Neural crest cell (in vitro differentiated cells): ENCODE measurements at regions not wholly inside any gene's neighbourhood (a gene's known extent, or its start where the extent isn't known, plus 50 kb on each side); places are given as distances from the start of the nearest gene placed in this dataset.

Experiments
- DNase-seq: peaks from one replicate; pipeline ENCODE4 v3.0.0; 2021; ENCODE audit warnings: low read depth, mixed read lengths, low spot score
- H3K27ac Mint-ChIP-seq: one replicate; pipeline ENCODE4 v1.8.0; 2021; ENCODE audit warnings: mild to moderate bottlenecking, mixed read lengths; ENCODE audit not compliant: unreplicated experiment
- H3K27me3 Mint-ChIP-seq: 2 replicates; pipeline ENCODE4 v1.8.0; 2021; ENCODE audit warnings: low read depth, mild to moderate bottlenecking, mixed read lengths
- H3K36me3 Mint-ChIP-seq: 2 replicates; pipeline ENCODE4 v1.8.0; 2021; ENCODE audit warnings: low read depth, mild to moderate bottlenecking, mixed read lengths
- H3K4me1 Mint-ChIP-seq: 2 replicates; pipeline ENCODE4 v1.8.0; 2021; ENCODE audit warnings: mixed read lengths
- H3K4me3 Mint-ChIP-seq: one replicate; pipeline ENCODE4 v1.8.0; 2021; ENCODE audit warnings: mild to moderate bottlenecking, mixed read lengths
- H3K9me3 Mint-ChIP-seq: 2 replicates; pipeline ENCODE4 v1.8.0; 2021; ENCODE audit warnings: mixed read lengths
- TF ChIP-seq, protein P1 (sequence below): fragments of 200-600 bp; sonication (generic); conservative IDR thresholded peaks from 2 replicates; pipeline ENCODE4 v1.5.0; 2021; ENCODE audit warnings: antibody characterized with exemption, mild to moderate bottlenecking

- H3K4me1 Mint-ChIP-seq = peaks cover 33% of the 10 kb centered on the region
- no peaks in the 10 kb centered on the region for H3K27me3 Mint-ChIP-seq
- H3K36me3 Mint-ChIP-seq = no peaks in the 10 kb centered on the region
- TF ChIP-seq, protein P1, sequence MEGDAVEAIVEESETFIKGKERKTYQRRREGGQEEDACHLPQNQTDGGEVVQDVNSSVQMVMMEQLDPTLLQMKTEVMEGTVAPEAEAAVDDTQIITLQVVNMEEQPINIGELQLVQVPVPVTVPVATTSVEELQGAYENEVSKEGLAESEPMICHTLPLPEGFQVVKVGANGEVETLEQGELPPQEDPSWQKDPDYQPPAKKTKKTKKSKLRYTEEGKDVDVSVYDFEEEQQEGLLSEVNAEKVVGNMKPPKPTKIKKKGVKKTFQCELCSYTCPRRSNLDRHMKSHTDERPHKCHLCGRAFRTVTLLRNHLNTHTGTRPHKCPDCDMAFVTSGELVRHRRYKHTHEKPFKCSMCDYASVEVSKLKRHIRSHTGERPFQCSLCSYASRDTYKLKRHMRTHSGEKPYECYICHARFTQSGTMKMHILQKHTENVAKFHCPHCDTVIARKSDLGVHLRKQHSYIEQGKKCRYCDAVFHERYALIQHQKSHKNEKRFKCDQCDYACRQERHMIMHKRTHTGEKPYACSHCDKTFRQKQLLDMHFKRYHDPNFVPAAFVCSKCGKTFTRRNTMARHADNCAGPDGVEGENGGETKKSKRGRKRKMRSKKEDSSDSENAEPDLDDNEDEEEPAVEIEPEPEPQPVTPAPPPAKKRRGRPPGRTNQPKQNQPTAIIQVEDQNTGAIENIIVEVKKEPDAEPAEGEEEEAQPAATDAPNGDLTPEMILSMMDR = no peak
- H3K4me3 Mint-ChIP-seq = no peak overlapping the region
- H3K27ac Mint-ChIP-seq = no peak overlapping the region
- H3K9me3 Mint-ChIP-seq = no peaks in the 10 kb centered on the region
- DNase-seq = no peak
Observed at GRCh38 chr2:41955316-41956043, 92.3 kb upstream of the PKDCC start.

- no peak for DNase-seq
- Mint-ChIP-seq H3K27ac (no peak overlapping the region), H3K36me3 (no peaks in the 10 kb centered on the region), H3K4me1 (peaks cover 28% of the 10 kb centered on the region), H3K4me3 (no peak overlapping the region), H3K9me3 (no peaks in the 10 kb centered on the region), H3K27me3 (no peaks in the 10 kb centered on the region)
- TF ChIP-seq, protein P1 = no peak
Observed at GRCh38 chr2:41957431-41957830, 90.4 kb upstream of the PKDCC start.

- Mint-ChIP-seq H3K9me3 (no peaks in the 10 kb centered on the region), H3K27ac (no peak overlapping the region), H3K36me3 (no peaks in the 10 kb centered on the region), H3K4me3 (no peak overlapping the region), H3K4me1 (peaks cover 36% of the 10 kb centered on the region), H3K27me3 (no peaks in the 10 kb centered on the region)
- TF ChIP-seq, protein P1 = no peak
- DNase-seq = no peak
Observed at GRCh38 chr2:41958251-41958650, 89.6 kb upstream of the PKDCC start.

- DNase-seq = no peak
- H3K36me3 Mint-ChIP-seq = no peaks in the 10 kb centered on the region
Observed at GRCh38 chr2:41958775-41959174, 89.0 kb upstream of the PKDCC start.

DNA sequence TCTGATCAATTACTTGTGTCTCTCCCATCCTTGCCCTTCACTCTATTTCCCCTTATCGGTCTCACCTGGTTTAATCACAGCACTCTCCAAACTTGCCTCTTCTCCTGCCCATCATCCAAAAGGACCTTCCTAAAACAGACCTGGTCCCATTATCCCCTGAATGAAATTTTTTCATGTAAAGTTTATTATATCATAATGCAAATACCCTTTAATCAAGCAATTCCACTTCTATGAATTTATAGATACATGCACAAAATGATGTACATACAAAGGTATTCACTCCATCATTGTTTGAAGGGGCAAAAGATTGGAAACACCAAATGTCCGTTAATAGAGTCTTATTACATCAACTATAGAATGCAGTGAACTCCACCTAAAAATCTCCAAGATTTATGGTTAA is 88.1 kb upstream of the PKDCC start:
- Mint-ChIP-seq H3K9me3 (no peaks in the 10 kb centered on the region), H3K4me1 (peaks cover 39% of the 10 kb centered on the region), H3K27me3 (no peaks in the 10 kb centered on the region), H3K27ac (no peak overlapping the region), H3K4me3 (no peak overlapping the region), H3K36me3 (no peaks in the 10 kb centered on the region)
- no peak for DNase-seq
- TF ChIP-seq, protein P1 = no peak

More at GRCh38 chr2:41958775-41959174, 89.0 kb upstream of the PKDCC start:
- peaks cover 38% of the 10 kb centered on the region for H3K4me1 Mint-ChIP-seq
- H3K4me3 Mint-ChIP-seq = no peak overlapping the region
- TF ChIP-seq, protein P1 = no peak
- H3K9me3 Mint-ChIP-seq = no peaks in the 10 kb centered on the region
- no peaks in the 10 kb centered on the region for H3K27me3 Mint-ChIP-seq
- no peak overlapping the region for H3K27ac Mint-ChIP-seq
